ENCODE measurements at regions not wholly inside any gene's neighbourhood (a gene's known extent, or its start where the extent isn't known, plus 50 kb on each side); places are given as distances from the start of the nearest gene placed in this dataset.

GRCh38 chr11:97860237-97860636 lies 1160.5 kb upstream of the CNTN5 start:
- H3K9me3 ChIP-seq, result no peaks in the 10 kb centered on the region
- H3K27ac ChIP-seq (ENCODE audit: low read depth in 2 of 2, low read length in 1 of 2), result no peak overlapping the region
- TF ChIP-seq, protein P1, sequence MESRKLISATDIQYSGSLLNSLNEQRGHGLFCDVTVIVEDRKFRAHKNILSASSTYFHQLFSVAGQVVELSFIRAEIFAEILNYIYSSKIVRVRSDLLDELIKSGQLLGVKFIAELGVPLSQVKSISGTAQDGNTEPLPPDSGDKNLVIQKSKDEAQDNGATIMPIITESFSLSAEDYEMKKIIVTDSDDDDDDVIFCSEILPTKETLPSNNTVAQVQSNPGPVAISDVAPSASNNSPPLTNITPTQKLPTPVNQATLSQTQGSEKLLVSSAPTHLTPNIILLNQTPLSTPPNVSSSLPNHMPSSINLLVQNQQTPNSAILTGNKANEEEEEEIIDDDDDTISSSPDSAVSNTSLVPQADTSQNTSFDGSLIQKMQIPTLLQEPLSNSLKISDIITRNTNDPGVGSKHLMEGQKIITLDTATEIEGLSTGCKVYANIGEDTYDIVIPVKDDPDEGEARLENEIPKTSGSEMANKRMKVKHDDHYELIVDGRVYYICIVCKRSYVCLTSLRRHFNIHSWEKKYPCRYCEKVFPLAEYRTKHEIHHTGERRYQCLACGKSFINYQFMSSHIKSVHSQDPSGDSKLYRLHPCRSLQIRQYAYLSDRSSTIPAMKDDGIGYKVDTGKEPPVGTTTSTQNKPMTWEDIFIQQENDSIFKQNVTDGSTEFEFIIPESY (IDR thresholded peaks at IDR 0.05; ENCODE audit: borderline replicate concordance, low read depth), result no peak
- TF ChIP-seq JUND (IDR thresholded peaks at IDR 0.05) (no peak), CHD2 (IDR thresholded peaks at IDR 0.05; ENCODE audit: low read length, partially characterized antibody) (no peak), TCF12 (IDR thresholded peaks at IDR 0.05) (no peak), MEF2A (IDR thresholded peaks at IDR 0.05; ENCODE audit: borderline replicate concordance, low read depth) (no peak), FOSL2 (IDR thresholded peaks at IDR 0.05; ENCODE audit: borderline replicate concordance, low read depth) (no peak), TEAD4 (IDR thresholded peaks at IDR 0.05; ENCODE audit: borderline replicate concordance, insufficient read depth) (no peak), EZH2phosphoT487 (IDR thresholded peaks at IDR 0.05; ENCODE audit: borderline replicate concordance, low read depth) (no peak), NFIC (IDR thresholded peaks at IDR 0.05; ENCODE audit: borderline replicate concordance) (no peak), RCOR1 (IDR thresholded peaks at IDR 0.05; ENCODE audit: low read length) (no peak), YY1 (IDR thresholded peaks at IDR 0.05; ENCODE audit: low read depth) (no peak), CTCF (IDR thresholded peaks at IDR 0.05) (no peak), GABPA (IDR thresholded peaks at IDR 0.05; ENCODE audit: low read depth) (no peak), PBX3 (IDR thresholded peaks at IDR 0.05) (no peak), REST (IDR thresholded peaks at IDR 0.05; ENCODE audit: low read depth, low read length) (no peak), RXRA (IDR thresholded peaks at IDR 0.05; ENCODE audit: borderline replicate concordance, low read depth) (no peak), POLR2AphosphoS5 (IDR thresholded peaks at IDR 0.05; ENCODE audit: low read depth, low read length) (no peak), TAF1 (IDR thresholded peaks at IDR 0.05; ENCODE audit: borderline replicate concordance, low read depth, low read length) (no peak)
- TF ChIP-seq, protein P2, sequence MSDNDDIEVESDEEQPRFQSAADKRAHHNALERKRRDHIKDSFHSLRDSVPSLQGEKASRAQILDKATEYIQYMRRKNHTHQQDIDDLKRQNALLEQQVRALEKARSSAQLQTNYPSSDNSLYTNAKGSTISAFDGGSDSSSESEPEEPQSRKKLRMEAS (IDR thresholded peaks at IDR 0.05; ENCODE audit: low read depth), result no peak
- H3K79me2 ChIP-seq (ENCODE audit: insufficient read depth), result no peaks in the 10 kb centered on the region
- H3K27me3 ChIP-seq (ENCODE audit: insufficient read depth), result no peaks in the 10 kb centered on the region
- H3K9me2 ChIP-seq, result no peaks in the 10 kb centered on the region
- DNase-seq, result no peak
- H4K20me1 ChIP-seq (ENCODE audit: insufficient read depth), result no peaks in the 10 kb centered on the region
- H3F3A ChIP-seq (replicated peaks; ENCODE audit: insufficient read depth), result peaks cover 3% of the 10 kb centered on the region
- no peak overlapping the region for H3K9ac ChIP-seq
- CTCF ChIA-PET, result no interaction called here
- peak overlapping the region; percentile 62; the same call in 1 of the 2 replicates for H2AFZ ChIP-seq (ENCODE audit: low read depth)
- no peaks in the 10 kb centered on the region for H3K4me1 ChIP-seq (ENCODE audit: control insufficient read depth in 1 of 2, insufficient read depth in 2 of 2, low read depth in 1 of 2, low read length in 1 of 2)
- POLR2A ChIA-PET, result no interaction called here
- H3K36me3 ChIP-seq (replicated peaks in 1 of 2; ENCODE audit: control insufficient read depth in 1 of 2, insufficient read depth in 2 of 2, low read length in 1 of 2), result no peaks in the 10 kb centered on the region
- no peak overlapping the region for H3K4me3 ChIP-seq (ENCODE audit: low read depth in 2 of 2, low read length in 1 of 2)
- H3K4me2 ChIP-seq, result no peak overlapping the region
- 44% methylated on average over 1 of the region's 1 CpG for WGBS (ENCODE audit: low lambda C conversion rate)

All from SK-N-SH (cell line).